ENCODE measurements at regions not wholly inside any gene's neighbourhood (a gene's known extent, or its start where the extent isn't known, plus 50 kb on each side); places are given as distances from the start of the nearest gene placed in this dataset.

- DNase-seq (ENCODE audit: low read depth in 1 of 2, low spot score in 1 of 2) = no peak
- no peak for ATAC-seq
- ChIA-PET CTCF (interaction anchor here (0.5 kb wide), 1 partner anchor 8 kb away, joined by 3 read pairs; no protein-coding TSS in a partner anchor), POLR2A (no interaction called here)
- Histone ChIP-seq H3K4me3 (no peak overlapping the region), H3K9me3 (no peaks in the 10 kb centered on the region), H3K27ac (no peak overlapping the region), H3K4me2 (no peak overlapping the region), H3K4me1 (no peaks in the 10 kb centered on the region)
- TF ChIP-seq BCL3 (IDR thresholded peaks at IDR 0.05) (no peak), EHMT2 (IDR thresholded peaks at IDR 0.05; ENCODE audit: low read depth) (no peak), RCOR1 (IDR thresholded peaks at IDR 0.05; ENCODE audit: low read depth, low read length) (no peak), REST (IDR thresholded peaks at IDR 0.05) (no peak), HES2 (IDR thresholded peaks at IDR 0.05) (no peak), CTCF (IDR thresholded peaks at IDR 0.05) (no peak)
- WGBS (ENCODE audit: missing lambda C conversion rate) = 18% methylated on average over 1 of the region's 1 CpG
- FAIRE-seq = no peak
These were observed 1353.9 kb upstream of the MAP3K7 start for GRCh38 chr6:91940801-91941200.

GRCh38 chr6:91926827-91927226, 1340.0 kb upstream of the MAP3K7 start:
- Histone ChIP-seq H3K9me3 (no peaks in the 10 kb centered on the region), H3K4me3 (no peak overlapping the region), H3K27ac (no peak overlapping the region), H3K4me2 (no peak overlapping the region), H3K4me1 (no peaks in the 10 kb centered on the region)
- no peak for ATAC-seq
- no peak for DNase-seq (ENCODE audit: low read depth in 1 of 2, low spot score in 1 of 2)
- TF ChIP-seq NFE2L2 (conservative IDR thresholded peaks at IDR 0.05; ENCODE audit: low read length) (no peak), FOSB (CRISPR knock-in tag; IDR thresholded peaks at IDR 0.05) (no peak), E2F6 (IDR thresholded peaks at IDR 0.05; ENCODE audit: borderline replicate concordance, low read depth) (no peak), BHLHE40 (IDR thresholded peaks at IDR 0.05; ENCODE audit: low read depth, low read length) (no peak), TFCP2L1 (CRISPR knock-in tag; IDR thresholded peaks at IDR 0.05) (no peak), RARB (CRISPR knock-in tag; IDR thresholded peaks at IDR 0.05) (no peak), CEBPB (IDR thresholded peaks at IDR 0.05) (no peak), MAX (IDR thresholded peaks at IDR 0.05) (no peak)
- no peak for FAIRE-seq
- ChIA-PET CTCF (no interaction called here), POLR2A (no interaction called here)
- WGBS (ENCODE audit: missing lambda C conversion rate) = 37% methylated on average over 6 of the region's 15 CpGs

GRCh38 chr6:91926361-91926760, 1339.5 kb upstream of the MAP3K7 start:
- FAIRE-seq (no peak), DNase-seq (ENCODE audit: low read depth in 1 of 2, low spot score in 1 of 2) (no peak), ATAC-seq (no peak)
- Histone ChIP-seq H3K4me1 (no peaks in the 10 kb centered on the region), H3K4me3 (no peak overlapping the region), H3K9me3 (no peaks in the 10 kb centered on the region), H3K27ac (no peak overlapping the region), H3K4me2 (no peak overlapping the region)
- CTCF ChIA-PET = no interaction called here
- 40% methylated on average over 10 of the region's 10 CpGs for WGBS (ENCODE audit: missing lambda C conversion rate)
- POLR2A ChIA-PET = no interaction called here
- TF ChIP-seq FOXS1 (CRISPR knock-in tag; IDR thresholded peaks at IDR 0.05) = no peak
- TF ChIP-seq RCOR1 (IDR thresholded peaks at IDR 0.05; ENCODE audit: low read depth, low read length) = no peak
- no peak for TF ChIP-seq RAD21 (conservative IDR thresholded peaks at IDR 0.05 in 1 of 2, IDR thresholded peaks at IDR 0.05 in 1 of 2)
- TF ChIP-seq CBX8 (IDR thresholded peaks at IDR 0.05) = no peak
- no peak for TF ChIP-seq KDM5A (IDR thresholded peaks at IDR 0.05)
- no peak for TF ChIP-seq EHMT2 (IDR thresholded peaks at IDR 0.05; ENCODE audit: low read depth)
- TF ChIP-seq NPAS2 (CRISPR knock-in tag; IDR thresholded peaks at IDR 0.05; ENCODE audit: borderline replicate concordance) = no peak
- no peak for TF ChIP-seq POLR2AphosphoS2 (conservative IDR thresholded peaks at IDR 0.05; ENCODE audit: low read length)
- TF ChIP-seq GATA3 (IDR thresholded peaks at IDR 0.05; ENCODE audit: borderline replicate concordance) = no peak
- no peak for TF ChIP-seq ATOH8 (CRISPR knock-in tag; IDR thresholded peaks at IDR 0.05; ENCODE audit: low read depth)
- no peak for TF ChIP-seq TP53 (CRISPR knock-in tag; IDR thresholded peaks at IDR 0.05)
- no peak for TF ChIP-seq MYC (IDR thresholded peaks at IDR 0.05; ENCODE audit: borderline replicate concordance, low read length)
- no peak for TF ChIP-seq ZC3H11A (IDR thresholded peaks at IDR 0.05)
- no peak for TF ChIP-seq BHLHE40 (IDR thresholded peaks at IDR 0.05; ENCODE audit: low read depth, low read length)
